T-helper 2 cell treated with Interferon-gamma antibody and Interleukin-4, amounts not matched to agents 5 μg/mL and 100 μg/mL, for 36 hours (primary cell): ENCODE measurements at regions not wholly inside any gene's neighbourhood (a gene's known extent, or its start where the extent isn't known, plus 50 kb on each side); places are given as distances from the start of the nearest gene placed in this dataset.

ENCODE experiments used
- DNase-seq: peaks from one replicate; pipeline ENCODE4 v3.0.0; 2021; ENCODE audit warnings: low spot score
- H3K27ac Mint-ChIP-seq: one replicate; pipeline ENCODE4 v1.8.0; 2021; ENCODE audit warnings: mild to moderate bottlenecking, mixed read lengths
- H3K27me3 Mint-ChIP-seq: one replicate; pipeline ENCODE4 v1.8.0; 2021; ENCODE audit warnings: low read depth, mixed read lengths
- H3K36me3 Mint-ChIP-seq: one replicate; pipeline ENCODE4 v1.8.0; 2021; ENCODE audit warnings: low read depth, mixed read lengths
- H3K4me1 Mint-ChIP-seq: one replicate; pipeline ENCODE4 v1.8.0; 2021; ENCODE audit warnings: low read depth, mixed read lengths
- H3K4me3 Mint-ChIP-seq: one replicate; pipeline ENCODE4 v1.8.0; 2022; ENCODE audit warnings: mild to moderate bottlenecking, moderate library complexity, mixed read lengths
- H3K9me3 Mint-ChIP-seq: one replicate; pipeline ENCODE4 v1.8.0; 2021; ENCODE audit warnings: mixed read lengths

GRCh38 chr13:58119351-58119750, 487.8 kb downstream of the PCDH17 start:
- Mint-ChIP-seq H3K9me3 (peaks cover 29% of the 10 kb centered on the region), H3K4me3 (no peak overlapping the region), H3K4me1 (no peaks in the 10 kb centered on the region), H3K27ac (no peak overlapping the region), H3K27me3 (no peaks in the 10 kb centered on the region), H3K36me3 (no peaks in the 10 kb centered on the region)
- DNase-seq: no peak

- Mint-ChIP-seq H3K27me3 (no peaks in the 10 kb centered on the region), H3K9me3 (peaks cover 26% of the 10 kb centered on the region), H3K36me3 (no peaks in the 10 kb centered on the region), H3K4me3 (no peak overlapping the region), H3K4me1 (no peaks in the 10 kb centered on the region), H3K27ac (no peak overlapping the region)
- no peak for DNase-seq
These were observed 488.3 kb downstream of the PCDH17 start for GRCh38 chr13:58119804-58120203.

- Mint-ChIP-seq H3K27me3 (no peaks in the 10 kb centered on the region), H3K4me3 (no peak overlapping the region), H3K27ac (no peak overlapping the region), H3K4me1 (no peaks in the 10 kb centered on the region), H3K9me3 (peaks cover 45% of the 10 kb centered on the region), H3K36me3 (no peaks in the 10 kb centered on the region)
- DNase-seq: no peak
These were observed 495.0 kb downstream of the PCDH17 start for GRCh38 chr13:58126496-58126895.

- Mint-ChIP-seq H3K4me3 (no peak overlapping the region), H3K4me1 (no peaks in the 10 kb centered on the region), H3K27ac (no peak overlapping the region), H3K36me3 (no peaks in the 10 kb centered on the region), H3K9me3 (peaks cover 49% of the 10 kb centered on the region), H3K27me3 (no peaks in the 10 kb centered on the region)
- DNase-seq: no peak
These were observed 502.5 kb downstream of the PCDH17 start for GRCh38 chr13:58134012-58134411.

GRCh38 chr13:58134525-58134924, 503.0 kb downstream of the PCDH17 start:
- Mint-ChIP-seq H3K4me3 (no peak overlapping the region), H3K36me3 (no peaks in the 10 kb centered on the region), H3K4me1 (no peaks in the 10 kb centered on the region), H3K27me3 (no peaks in the 10 kb centered on the region), H3K27ac (no peak overlapping the region), H3K9me3 (peaks cover 49% of the 10 kb centered on the region)
- DNase-seq: no peak

GRCh38 chr13:58142952-58143351, 511.4 kb downstream of the PCDH17 start:
- H3K27me3 Mint-ChIP-seq: no peaks in the 10 kb centered on the region
- no peak overlapping the region for H3K27ac Mint-ChIP-seq
- no peak for DNase-seq
- peaks cover 57% of the 10 kb centered on the region for H3K9me3 Mint-ChIP-seq
- H3K36me3 Mint-ChIP-seq: no peaks in the 10 kb centered on the region
- no peaks in the 10 kb centered on the region for H3K4me1 Mint-ChIP-seq
- no peak overlapping the region for H3K4me3 Mint-ChIP-seq

GRCh38 chr13:58144616-58145015, 513.1 kb downstream of the PCDH17 start:
- Mint-ChIP-seq H3K4me3 (no peak overlapping the region), H3K36me3 (no peaks in the 10 kb centered on the region), H3K9me3 (peaks cover 52% of the 10 kb centered on the region), H3K4me1 (no peaks in the 10 kb centered on the region), H3K27ac (no peak overlapping the region), H3K27me3 (no peaks in the 10 kb centered on the region)
- DNase-seq: no peak

- Mint-ChIP-seq H3K36me3 (no peaks in the 10 kb centered on the region), H3K27ac (no peak overlapping the region), H3K27me3 (no peaks in the 10 kb centered on the region), H3K9me3 (peaks cover 17% of the 10 kb centered on the region), H3K4me3 (no peak overlapping the region), H3K4me1 (no peaks in the 10 kb centered on the region)
- no peak for DNase-seq
These were observed 519.9 kb downstream of the PCDH17 start for GRCh38 chr13:58151452-58151851.

GRCh38 chr13:58160980-58161379, 529.4 kb downstream of the PCDH17 start:
- Mint-ChIP-seq H3K27me3 (no peaks in the 10 kb centered on the region), H3K9me3 (peaks cover 12% of the 10 kb centered on the region), H3K4me1 (no peaks in the 10 kb centered on the region), H3K36me3 (no peaks in the 10 kb centered on the region), H3K27ac (no peak overlapping the region), H3K4me3 (no peak overlapping the region)
- DNase-seq: no peak

GRCh38 chr13:58165617-58166016, 534.1 kb downstream of the PCDH17 start:
- Mint-ChIP-seq H3K27ac (no peak overlapping the region), H3K36me3 (no peaks in the 10 kb centered on the region), H3K4me1 (no peaks in the 10 kb centered on the region), H3K9me3 (peaks cover 12% of the 10 kb centered on the region), H3K27me3 (no peaks in the 10 kb centered on the region), H3K4me3 (no peak overlapping the region)
- no peak for DNase-seq

GRCh38 chr13:58181111-58181510, 549.6 kb downstream of the PCDH17 start:
- Mint-ChIP-seq H3K9me3 (peaks cover 64% of the 10 kb centered on the region), H3K36me3 (no peaks in the 10 kb centered on the region), H3K27ac (no peak overlapping the region), H3K4me3 (no peak overlapping the region), H3K27me3 (no peaks in the 10 kb centered on the region), H3K4me1 (no peaks in the 10 kb centered on the region)
- DNase-seq: no peak

- Mint-ChIP-seq H3K27ac (no peak overlapping the region), H3K4me1 (no peaks in the 10 kb centered on the region), H3K4me3 (no peak overlapping the region), H3K9me3 (peaks cover 37% of the 10 kb centered on the region), H3K27me3 (no peaks in the 10 kb centered on the region), H3K36me3 (no peaks in the 10 kb centered on the region)
- no peak for DNase-seq
These were observed 556.3 kb downstream of the PCDH17 start for GRCh38 chr13:58187881-58188280.

- DNase-seq: no peak
These were observed 559.0 kb downstream of the PCDH17 start for GRCh38 chr13:58190577-58190976.

GRCh38 chr13:58191754-58192153, 560.2 kb downstream of the PCDH17 start:
- DNase-seq: no peak
- H3K9me3 Mint-ChIP-seq: peaks cover 14% of the 10 kb centered on the region
- H3K4me3 Mint-ChIP-seq: no peak overlapping the region
- H3K27me3 Mint-ChIP-seq: no peaks in the 10 kb centered on the region
- H3K4me1 Mint-ChIP-seq: no peaks in the 10 kb centered on the region
- no peaks in the 10 kb centered on the region for H3K36me3 Mint-ChIP-seq
- H3K27ac Mint-ChIP-seq: no peak overlapping the region

More at GRCh38 chr13:58190577-58190976, 559.0 kb downstream of the PCDH17 start:
- Mint-ChIP-seq H3K27me3 (no peaks in the 10 kb centered on the region), H3K9me3 (peaks cover 26% of the 10 kb centered on the region), H3K4me3 (no peak overlapping the region), H3K4me1 (no peaks in the 10 kb centered on the region), H3K27ac (no peak overlapping the region), H3K36me3 (no peaks in the 10 kb centered on the region)

GRCh38 chr13:58202099-58202498, 570.6 kb downstream of the PCDH17 start:
- no peak for DNase-seq
- Mint-ChIP-seq H3K4me1 (no peaks in the 10 kb centered on the region), H3K4me3 (no peak overlapping the region), H3K27ac (no peak overlapping the region), H3K36me3 (no peaks in the 10 kb centered on the region), H3K9me3 (peaks cover 21% of the 10 kb centered on the region), H3K27me3 (no peaks in the 10 kb centered on the region)
